ENCODE measurements at regions not wholly inside any gene's neighbourhood (a gene's known extent, or its start where the extent isn't known, plus 50 kb on each side); places are given as distances from the start of the nearest gene placed in this dataset.
"Not testable (repeated sequence)": the region's sequence is repeated elsewhere in the genome, so short reads cannot be mapped to it uniquely, and the experiment has no call there.

DNA sequence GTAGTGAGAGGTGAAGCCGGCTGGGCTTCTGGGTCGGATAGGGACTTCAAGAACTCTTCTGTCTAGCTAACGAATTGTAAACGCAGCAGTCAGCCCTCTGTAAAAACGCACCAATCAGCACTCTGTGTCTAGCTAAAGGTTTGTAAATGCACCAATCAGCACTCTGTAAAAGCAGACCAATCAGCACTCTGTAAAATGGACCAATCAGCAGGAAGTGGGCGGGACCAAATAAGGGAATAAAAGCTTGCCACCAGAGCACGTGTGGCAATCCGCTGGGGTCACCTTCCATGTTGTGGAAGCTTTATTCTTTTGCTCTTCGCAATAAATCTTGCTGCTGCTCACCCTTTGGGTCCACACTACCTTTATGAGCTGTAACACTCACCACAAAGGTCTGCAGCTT is 267.9 kb downstream of the INHBA start:
- not testable (repeated sequence) for H3K79me2 ChIP-seq (replicated peaks; ENCODE audit: insufficient read depth); H3K9me2 ChIP-seq (ENCODE audit: insufficient read depth); H3K4me1 ChIP-seq (ENCODE audit: insufficient read depth); H4K20me1 ChIP-seq (replicated peaks; ENCODE audit: insufficient read depth); ATAC-seq; H3K9me3 Mint-ChIP-seq; H3K4me3 ChIP-seq; H3K4me1 Mint-ChIP-seq; H3K27me3 Mint-ChIP-seq (ENCODE audit: insufficient read depth, low read depth, poor library complexity); H3F3A ChIP-seq (replicated peaks; ENCODE audit: low read depth); H3K4me2 ChIP-seq; H2AFZ ChIP-seq; H3K36me3 ChIP-seq (ENCODE audit: insufficient read depth); H3K36me3 Mint-ChIP-seq (ENCODE audit: low read depth); H3K27ac ChIP-seq (ENCODE audit: low read depth); DNase-seq (ENCODE audit: low spot score); H3K27ac Mint-ChIP-seq; H3K27me3 ChIP-seq (ENCODE audit: insufficient read depth); H3K4me3 Mint-ChIP-seq

DNA sequence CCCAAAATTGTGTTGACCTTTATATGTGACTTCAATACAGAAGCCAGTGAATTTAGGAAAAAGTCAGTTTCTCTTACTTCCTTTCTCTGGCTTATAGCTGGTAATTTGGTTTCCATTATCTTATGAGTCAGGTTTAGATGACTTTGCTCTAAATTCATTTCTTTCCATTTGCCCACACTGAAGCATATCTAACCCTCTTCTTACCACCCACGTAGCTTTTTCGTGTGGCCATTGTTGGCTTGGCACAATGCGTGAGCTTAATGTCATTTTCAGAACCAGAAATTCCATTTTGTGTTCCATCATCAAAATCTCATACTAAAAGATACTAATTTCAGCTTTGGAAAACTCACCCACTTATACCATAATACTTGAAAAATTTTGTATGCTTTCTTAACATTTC is 271.2 kb downstream of the INHBA start:
- no peaks in the 10 kb centered on the region for H3K4me1 Mint-ChIP-seq
- no peak overlapping the region for H3K27ac Mint-ChIP-seq
- TF ChIP-seq, protein P1, sequence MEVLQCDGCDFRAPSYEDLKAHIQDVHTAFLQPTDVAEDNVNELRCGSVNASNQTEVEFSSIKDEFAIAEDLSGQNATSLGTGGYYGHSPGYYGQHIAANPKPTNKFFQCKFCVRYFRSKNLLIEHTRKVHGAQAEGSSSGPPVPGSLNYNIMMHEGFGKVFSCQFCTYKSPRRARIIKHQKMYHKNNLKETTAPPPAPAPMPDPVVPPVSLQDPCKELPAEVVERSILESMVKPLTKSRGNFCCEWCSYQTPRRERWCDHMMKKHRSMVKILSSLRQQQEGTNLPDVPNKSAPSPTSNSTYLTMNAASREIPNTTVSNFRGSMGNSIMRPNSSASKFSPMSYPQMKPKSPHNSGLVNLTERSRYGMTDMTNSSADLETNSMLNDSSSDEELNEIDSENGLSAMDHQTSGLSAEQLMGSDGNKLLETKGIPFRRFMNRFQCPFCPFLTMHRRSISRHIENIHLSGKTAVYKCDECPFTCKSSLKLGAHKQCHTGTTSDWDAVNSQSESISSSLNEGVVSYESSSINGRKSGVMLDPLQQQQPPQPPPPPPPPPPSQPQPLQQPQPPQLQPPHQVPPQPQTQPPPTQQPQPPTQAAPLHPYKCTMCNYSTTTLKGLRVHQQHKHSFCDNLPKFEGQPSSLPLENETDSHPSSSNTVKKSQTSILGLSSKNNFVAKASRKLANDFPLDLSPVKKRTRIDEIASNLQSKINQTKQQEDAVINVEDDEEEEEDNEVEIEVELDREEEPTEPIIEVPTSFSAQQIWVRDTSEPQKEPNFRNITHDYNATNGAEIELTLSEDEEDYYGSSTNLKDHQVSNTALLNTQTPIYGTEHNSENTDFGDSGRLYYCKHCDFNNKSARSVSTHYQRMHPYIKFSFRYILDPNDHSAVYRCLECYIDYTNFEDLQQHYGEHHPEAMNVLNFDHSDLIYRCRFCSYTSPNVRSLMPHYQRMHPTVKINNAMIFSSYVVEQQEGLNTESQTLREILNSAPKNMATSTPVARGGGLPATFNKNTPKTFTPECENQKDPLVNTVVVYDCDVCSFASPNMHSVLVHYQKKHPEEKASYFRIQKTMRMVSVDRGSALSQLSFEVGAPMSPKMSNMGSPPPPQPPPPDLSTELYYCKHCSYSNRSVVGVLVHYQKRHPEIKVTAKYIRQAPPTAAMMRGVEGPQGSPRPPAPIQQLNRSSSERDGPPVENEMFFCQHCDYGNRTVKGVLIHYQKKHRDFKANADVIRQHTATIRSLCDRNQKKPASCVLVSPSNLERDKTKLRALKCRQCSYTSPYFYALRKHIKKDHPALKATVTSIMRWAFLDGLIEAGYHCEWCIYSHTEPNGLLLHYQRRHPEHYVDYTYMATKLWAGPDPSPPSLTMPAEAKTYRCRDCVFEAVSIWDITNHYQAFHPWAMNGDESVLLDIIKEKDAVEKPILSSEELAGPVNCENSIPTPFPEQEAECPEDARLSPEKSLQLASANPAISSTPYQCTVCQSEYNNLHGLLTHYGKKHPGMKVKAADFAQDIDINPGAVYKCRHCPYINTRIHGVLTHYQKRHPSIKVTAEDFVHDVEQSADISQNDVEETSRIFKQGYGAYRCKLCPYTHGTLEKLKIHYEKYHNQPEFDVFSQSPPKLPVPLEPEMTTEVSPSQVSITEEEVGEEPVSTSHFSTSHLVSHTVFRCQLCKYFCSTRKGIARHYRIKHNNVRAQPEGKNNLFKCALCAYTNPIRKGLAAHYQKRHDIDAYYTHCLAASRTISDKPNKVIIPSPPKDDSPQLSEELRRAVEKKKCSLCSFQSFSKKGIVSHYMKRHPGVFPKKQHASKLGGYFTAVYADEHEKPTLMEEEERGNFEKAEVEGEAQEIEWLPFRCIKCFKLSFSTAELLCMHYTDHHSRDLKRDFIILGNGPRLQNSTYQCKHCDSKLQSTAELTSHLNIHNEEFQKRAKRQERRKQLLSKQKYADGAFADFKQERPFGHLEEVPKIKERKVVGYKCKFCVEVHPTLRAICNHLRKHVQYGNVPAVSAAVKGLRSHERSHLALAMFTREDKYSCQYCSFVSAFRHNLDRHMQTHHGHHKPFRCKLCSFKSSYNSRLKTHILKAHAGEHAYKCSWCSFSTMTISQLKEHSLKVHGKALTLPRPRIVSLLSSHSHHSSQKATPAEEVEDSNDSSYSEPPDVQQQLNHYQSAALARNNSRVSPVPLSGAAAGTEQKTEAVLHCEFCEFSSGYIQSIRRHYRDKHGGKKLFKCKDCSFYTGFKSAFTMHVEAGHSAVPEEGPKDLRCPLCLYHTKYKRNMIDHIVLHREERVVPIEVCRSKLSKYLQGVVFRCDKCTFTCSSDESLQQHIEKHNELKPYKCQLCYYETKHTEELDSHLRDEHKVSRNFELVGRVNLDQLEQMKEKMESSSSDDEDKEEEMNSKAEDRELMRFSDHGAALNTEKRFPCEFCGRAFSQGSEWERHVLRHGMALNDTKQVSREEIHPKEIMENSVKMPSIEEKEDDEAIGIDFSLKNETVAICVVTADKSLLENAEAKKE (CRISPR knock-in tag; IDR thresholded peaks at IDR 0.05) = no peak
- TF ChIP-seq POLR2AphosphoS5 (IDR thresholded peaks at IDR 0.05; ENCODE audit: low read depth) (no peak), EZH2phosphoT487 (IDR thresholded peaks at IDR 0.05; ENCODE audit: unreplicated experiment) (no peak), ZNF331 (CRISPR knock-in tag; IDR thresholded peaks at IDR 0.05; ENCODE audit: low read depth) (no peak)
- TF ChIP-seq, protein P2, sequence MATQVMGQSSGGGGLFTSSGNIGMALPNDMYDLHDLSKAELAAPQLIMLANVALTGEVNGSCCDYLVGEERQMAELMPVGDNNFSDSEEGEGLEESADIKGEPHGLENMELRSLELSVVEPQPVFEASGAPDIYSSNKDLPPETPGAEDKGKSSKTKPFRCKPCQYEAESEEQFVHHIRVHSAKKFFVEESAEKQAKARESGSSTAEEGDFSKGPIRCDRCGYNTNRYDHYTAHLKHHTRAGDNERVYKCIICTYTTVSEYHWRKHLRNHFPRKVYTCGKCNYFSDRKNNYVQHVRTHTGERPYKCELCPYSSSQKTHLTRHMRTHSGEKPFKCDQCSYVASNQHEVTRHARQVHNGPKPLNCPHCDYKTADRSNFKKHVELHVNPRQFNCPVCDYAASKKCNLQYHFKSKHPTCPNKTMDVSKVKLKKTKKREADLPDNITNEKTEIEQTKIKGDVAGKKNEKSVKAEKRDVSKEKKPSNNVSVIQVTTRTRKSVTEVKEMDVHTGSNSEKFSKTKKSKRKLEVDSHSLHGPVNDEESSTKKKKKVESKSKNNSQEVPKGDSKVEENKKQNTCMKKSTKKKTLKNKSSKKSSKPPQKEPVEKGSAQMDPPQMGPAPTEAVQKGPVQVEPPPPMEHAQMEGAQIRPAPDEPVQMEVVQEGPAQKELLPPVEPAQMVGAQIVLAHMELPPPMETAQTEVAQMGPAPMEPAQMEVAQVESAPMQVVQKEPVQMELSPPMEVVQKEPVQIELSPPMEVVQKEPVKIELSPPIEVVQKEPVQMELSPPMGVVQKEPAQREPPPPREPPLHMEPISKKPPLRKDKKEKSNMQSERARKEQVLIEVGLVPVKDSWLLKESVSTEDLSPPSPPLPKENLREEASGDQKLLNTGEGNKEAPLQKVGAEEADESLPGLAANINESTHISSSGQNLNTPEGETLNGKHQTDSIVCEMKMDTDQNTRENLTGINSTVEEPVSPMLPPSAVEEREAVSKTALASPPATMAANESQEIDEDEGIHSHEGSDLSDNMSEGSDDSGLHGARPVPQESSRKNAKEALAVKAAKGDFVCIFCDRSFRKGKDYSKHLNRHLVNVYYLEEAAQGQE (IDR thresholded peaks at IDR 0.05; ENCODE audit: unreplicated experiment) = no peak
- Histone ChIP-seq H3F3A (replicated peaks; ENCODE audit: low read depth) (no peaks in the 10 kb centered on the region), H3K4me3 (no peak overlapping the region), H2AFZ (no peak overlapping the region), H3K36me3 (ENCODE audit: insufficient read depth) (no peaks in the 10 kb centered on the region), H3K9me2 (ENCODE audit: insufficient read depth) (peaks cover 12% of the 10 kb centered on the region; the same call in 1 of the 2 replicates), H3K4me1 (ENCODE audit: insufficient read depth) (no peaks in the 10 kb centered on the region), H3K79me2 (replicated peaks; ENCODE audit: insufficient read depth) (no peaks in the 10 kb centered on the region), H3K4me2 (no peak overlapping the region), H4K20me1 (replicated peaks; ENCODE audit: insufficient read depth) (no peaks in the 10 kb centered on the region), H3K27me3 (ENCODE audit: insufficient read depth) (no peaks in the 10 kb centered on the region), H3K27ac (ENCODE audit: low read depth) (no peak overlapping the region)
- H3K9me3 Mint-ChIP-seq = peaks cover 10% of the 10 kb centered on the region; the same call in 2 of the 3 replicates
- H3K36me3 Mint-ChIP-seq (ENCODE audit: low read depth) = peaks cover 9% of the 10 kb centered on the region; the same call in 1 of the 3 replicates
- no peak for ATAC-seq
- DNase-seq (ENCODE audit: low spot score) = no peak
- H3K27me3 Mint-ChIP-seq (ENCODE audit: insufficient read depth, low read depth, poor library complexity) = no peaks in the 10 kb centered on the region
- H3K4me3 Mint-ChIP-seq = no peak overlapping the region

Measured in GM23338 (cell line).